PFSK-1 (cell line): ENCODE measurements at regions not wholly inside any gene's neighbourhood (a gene's known extent, or its start where the extent isn't known, plus 50 kb on each side); places are given as distances from the start of the nearest gene placed in this dataset.

Experiments used
- FOXP2 ChIP-seq: optimal IDR thresholded peaks from 2 replicates; pipeline ENCODE3; 2011; ENCODE audit warnings: borderline replicate concordance, control low read depth, inconsistent platforms; ENCODE audit not compliant: insufficient read depth; ENCODE audit errors: extremely low read length, extremely low read depth
- POLR2AphosphoS5 ChIP-seq: IDR thresholded peaks from 2 replicates; pipeline ENCODE4 v1.6.1; 2012; ENCODE audit warnings: low read depth, mild to moderate bottlenecking, control low read depth, low read length, moderate library complexity
- REST ChIP-seq, 2 experiments: IDR thresholded peaks; 2 replicates each; pipeline versions ENCODE4 v1.6.1 to v1.8.0; 2011 to 2012; ENCODE audit warnings: low read depth in 2 of 2, low read length in 2 of 2, control low read depth in 1 of 2, inconsistent platforms in 1 of 2, mild to moderate bottlenecking in 1 of 2, moderate library complexity in 1 of 2; ENCODE audit not compliant: insufficient read depth in 1 of 2
- TAF1 ChIP-seq: IDR thresholded peaks from 2 replicates; pipeline ENCODE4 v1.6.1; 2012; ENCODE audit warnings: low read length, control low read depth, borderline replicate concordance; ENCODE audit not compliant: insufficient read depth

DNA sequence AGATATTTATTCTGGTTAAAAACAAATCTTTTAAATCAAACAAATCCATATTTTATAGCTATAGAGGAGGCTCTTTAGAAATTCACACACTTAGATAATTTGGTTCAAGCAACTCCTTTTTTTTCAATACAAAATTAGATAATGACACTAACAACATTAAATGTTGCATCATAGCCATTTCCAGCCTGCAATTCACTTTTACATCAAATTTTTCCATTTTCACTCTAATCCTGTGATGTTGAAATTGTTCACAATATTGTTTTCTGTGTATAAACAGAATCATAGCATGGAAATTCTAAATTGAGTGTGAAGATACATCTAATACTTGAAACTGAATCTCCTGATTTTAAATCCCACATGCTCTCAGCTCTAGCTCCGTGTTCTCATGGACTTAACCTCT is 482.6 kb downstream of the INHBA start:
- no peak for TF ChIP-seq FOXP2
- no peak for TF ChIP-seq POLR2AphosphoS5
- TF ChIP-seq TAF1: no peak
- no peak for TF ChIP-seq REST (IDR thresholded peaks at IDR 0.05; ENCODE audit: insufficient read depth in 1 of 2, low read depth in 2 of 2, low read length in 2 of 2)
